Natural killer cell treated with Interleukin-12 subunit alpha and Interleukin-12 subunit beta and Interleukin-15 and Interleukin-18, amount 100 ng/mL, for 72 hours (primary cell): ENCODE measurements at regions not wholly inside any gene's neighbourhood (a gene's known extent, or its start where the extent isn't known, plus 50 kb on each side); places are given as distances from the start of the nearest gene placed in this dataset.
"Not testable (repeated sequence)": the region's sequence is repeated elsewhere in the genome, so short reads cannot be mapped to it uniquely, and the experiment has no call there.

Source experiments
- ATAC-seq, 2 donors: fragments of 150-1000 bp; cut with Tn5 transposase in 1 of 2; sonication (Bioruptor Pico), chemical (Tn5 transposase) in 1 of 2; 2 replicates each; pipeline ENCODE4 v1.10.0; 2021
- DNase-seq: peaks from one replicate; pipeline ENCODE4 v3.0.0; 2022; ENCODE audit warnings: low spot score
- H3K27ac Mint-ChIP-seq, 2 donors: 1 replicate in 1 of 2; 2 replicates in 1 of 2; pipeline ENCODE4 v1.8.0; 2022; ENCODE audit warnings: mixed read lengths in 2 of 2, mild to moderate bottlenecking in 1 of 2, moderate library complexity in 1 of 2
- H3K27me3 Mint-ChIP-seq, 2 donors: 1 replicate in 1 of 2; 2 replicates in 1 of 2; pipeline ENCODE4 v1.8.0; 2022; ENCODE audit warnings: mixed read lengths in 2 of 2
- H3K36me3 Mint-ChIP-seq: one replicate; pipeline ENCODE4 v1.8.0; 2022; ENCODE audit warnings: mixed read lengths
- H3K4me1 Mint-ChIP-seq, 2 donors: 1 replicate in 1 of 2; 2 replicates in 1 of 2; pipeline ENCODE4 v1.8.0; 2022; ENCODE audit warnings: low read depth in 2 of 2, mixed read lengths in 2 of 2, mild to moderate bottlenecking in 1 of 2
- H3K4me3 Mint-ChIP-seq: one replicate; pipeline ENCODE4 v1.8.0; 2022; ENCODE audit warnings: mixed read lengths
- H3K9me3 Mint-ChIP-seq: 2 replicates; pipeline ENCODE4 v1.8.0; 2022; ENCODE audit warnings: mixed read lengths

DNA sequence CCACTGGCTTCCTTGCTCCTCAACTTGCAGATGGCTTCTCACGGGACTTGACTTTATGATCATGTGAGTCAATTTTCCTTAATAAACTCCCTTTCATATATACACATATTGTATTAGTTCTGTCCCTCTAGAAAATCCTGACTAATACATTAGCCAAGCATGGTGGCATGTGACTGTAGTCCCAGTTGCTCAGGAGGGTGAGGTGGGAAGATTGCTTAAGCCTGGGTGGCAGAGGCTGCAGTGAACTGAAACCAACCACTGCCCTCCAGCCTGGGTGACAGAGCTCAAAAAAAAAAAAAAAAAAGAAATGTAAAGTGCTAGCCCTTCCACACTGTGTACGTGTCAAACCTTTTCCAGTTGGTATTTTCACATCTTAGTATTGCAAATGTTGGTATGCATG lies 857.0 kb downstream of the LTN1 start:
- DNase-seq, result no peak
- no peak overlapping the region for H3K4me3 Mint-ChIP-seq
- no peaks in the 10 kb centered on the region for H3K27me3 Mint-ChIP-seq
- H3K36me3 Mint-ChIP-seq, result no peaks in the 10 kb centered on the region
- no peak overlapping the region for H3K27ac Mint-ChIP-seq
- peaks cover 10% of the 10 kb centered on the region for H3K9me3 Mint-ChIP-seq
- H3K4me1 Mint-ChIP-seq, result no peaks in the 10 kb centered on the region
- no peak for ATAC-seq

DNA sequence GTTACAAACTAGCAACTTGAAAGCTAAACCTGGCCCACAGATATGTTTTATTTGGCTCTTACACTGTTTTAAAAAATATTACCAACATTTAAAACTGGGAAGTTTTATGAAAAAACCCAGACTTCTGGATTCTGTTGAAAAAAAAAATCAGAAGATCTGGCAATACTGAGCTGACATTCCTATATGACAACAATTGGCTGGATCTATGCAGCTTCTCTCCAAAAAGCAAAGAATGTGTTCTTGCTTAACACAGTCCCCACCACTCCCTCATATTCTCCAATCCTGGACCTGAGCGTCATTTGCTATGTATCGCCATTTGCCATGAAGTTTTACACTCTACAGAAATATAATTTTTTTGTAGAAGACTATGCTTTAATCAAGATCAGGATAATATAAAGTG lies 859.6 kb downstream of the LTN1 start:
- peaks cover 7% of the 10 kb centered on the region for H3K9me3 Mint-ChIP-seq
- H3K27ac Mint-ChIP-seq, result no peak overlapping the region
- no peaks in the 10 kb centered on the region for H3K36me3 Mint-ChIP-seq
- DNase-seq (no peak), ATAC-seq (no peak)
- H3K4me3 Mint-ChIP-seq, result no peak overlapping the region
- H3K27me3 Mint-ChIP-seq, result no peaks in the 10 kb centered on the region
- no peaks in the 10 kb centered on the region for H3K4me1 Mint-ChIP-seq

DNA sequence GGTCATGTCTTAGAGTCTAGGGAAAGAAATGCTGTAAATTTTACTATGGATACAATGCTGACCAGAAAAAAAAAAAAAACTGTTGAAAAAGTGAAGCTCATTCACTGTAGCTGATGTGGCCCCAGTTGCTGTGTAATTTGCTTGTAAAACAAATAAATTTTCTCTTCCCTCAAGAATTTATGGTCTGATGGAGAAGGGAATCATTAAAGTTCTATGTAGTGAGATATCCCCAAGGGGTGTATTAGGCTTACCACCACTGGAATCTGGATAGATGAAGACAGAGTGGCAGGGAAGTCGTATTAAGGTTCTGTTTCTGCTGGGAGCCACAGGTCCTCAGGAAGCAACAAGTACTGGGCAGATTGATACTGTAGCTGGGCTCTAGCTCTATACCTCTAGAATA lies 860.0 kb downstream of the LTN1 start:
- Mint-ChIP-seq H3K36me3 (no peaks in the 10 kb centered on the region), H3K4me1 (no peaks in the 10 kb centered on the region), H3K4me3 (no peak overlapping the region), H3K9me3 (peaks cover 7% of the 10 kb centered on the region), H3K27me3 (no peaks in the 10 kb centered on the region), H3K27ac (no peak overlapping the region)
- DNase-seq, result no peak
- no peak for ATAC-seq

DNA sequence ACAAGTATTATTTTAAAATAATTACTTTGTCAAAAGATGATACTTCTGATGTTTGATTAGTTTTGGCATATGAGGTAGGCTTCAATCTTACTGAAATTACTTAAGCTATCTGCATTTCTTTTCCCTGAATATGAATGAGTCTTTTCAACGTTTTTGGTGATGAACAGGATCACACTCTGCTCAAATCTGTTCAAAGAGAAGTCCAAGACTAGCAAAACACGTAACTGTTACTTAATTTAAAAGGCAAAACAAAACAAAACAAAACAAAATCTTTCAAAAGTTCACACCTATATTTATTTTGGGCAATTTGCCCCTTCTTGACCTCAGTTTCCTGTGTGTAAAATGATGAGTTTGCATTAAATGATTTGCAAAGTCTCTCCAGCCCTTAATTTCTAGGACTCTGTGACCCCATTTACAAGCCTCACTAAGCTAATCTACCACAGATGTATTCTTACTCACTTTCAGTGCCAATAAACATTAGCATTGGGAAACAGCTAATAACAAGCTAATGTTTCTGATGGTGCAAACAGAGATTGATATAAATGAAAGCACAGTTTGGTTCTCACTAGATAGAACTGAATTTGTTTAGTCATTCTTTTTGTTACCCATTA lies 865.4 kb downstream of the LTN1 start:
- Mint-ChIP-seq H3K4me1 (no peaks in the 10 kb centered on the region), H3K36me3 (no peaks in the 10 kb centered on the region), H3K9me3 (peaks cover 3% of the 10 kb centered on the region), H3K27ac (no peak overlapping the region), H3K4me3 (no peak overlapping the region), H3K27me3 (no peaks in the 10 kb centered on the region)
- ATAC-seq, result no peak
- no peak for DNase-seq

DNA sequence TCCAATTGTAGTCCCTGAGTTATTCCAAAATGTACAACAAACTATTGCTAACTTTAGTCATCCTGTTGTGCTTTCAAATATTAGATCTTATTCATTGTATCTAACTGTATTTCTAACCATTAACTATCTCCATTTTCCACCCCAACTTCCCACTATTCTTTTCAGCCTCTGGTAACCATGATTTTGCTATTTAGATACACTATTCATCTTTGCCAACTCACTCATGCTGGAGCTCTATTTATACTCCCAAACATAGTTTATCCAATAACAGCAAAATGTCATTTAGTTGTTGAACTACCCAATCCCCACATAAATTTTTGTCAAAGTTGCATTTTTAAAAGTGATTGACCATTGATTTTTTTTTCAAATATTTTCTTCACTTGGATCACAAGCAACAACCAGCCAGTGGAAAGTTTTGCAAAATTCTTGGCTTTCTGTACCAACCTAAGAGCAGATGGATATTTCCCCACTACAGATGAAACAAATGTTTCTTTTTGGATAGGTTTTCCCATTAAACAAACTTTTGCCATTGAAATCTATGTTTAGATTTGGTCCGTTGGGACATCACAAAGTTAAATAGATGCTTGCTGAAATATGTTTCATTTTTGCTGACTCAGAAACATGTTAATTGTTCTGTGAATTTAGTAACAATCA lies 866.0 kb downstream of the LTN1 start:
- H3K4me3 Mint-ChIP-seq, result no peak overlapping the region
- H3K4me1 Mint-ChIP-seq, result no peaks in the 10 kb centered on the region
- H3K27ac Mint-ChIP-seq, result no peak overlapping the region
- ATAC-seq, result no peak
- no peaks in the 10 kb centered on the region for H3K27me3 Mint-ChIP-seq
- no peak for DNase-seq
- no peaks in the 10 kb centered on the region for H3K9me3 Mint-ChIP-seq
- no peaks in the 10 kb centered on the region for H3K36me3 Mint-ChIP-seq

DNA sequence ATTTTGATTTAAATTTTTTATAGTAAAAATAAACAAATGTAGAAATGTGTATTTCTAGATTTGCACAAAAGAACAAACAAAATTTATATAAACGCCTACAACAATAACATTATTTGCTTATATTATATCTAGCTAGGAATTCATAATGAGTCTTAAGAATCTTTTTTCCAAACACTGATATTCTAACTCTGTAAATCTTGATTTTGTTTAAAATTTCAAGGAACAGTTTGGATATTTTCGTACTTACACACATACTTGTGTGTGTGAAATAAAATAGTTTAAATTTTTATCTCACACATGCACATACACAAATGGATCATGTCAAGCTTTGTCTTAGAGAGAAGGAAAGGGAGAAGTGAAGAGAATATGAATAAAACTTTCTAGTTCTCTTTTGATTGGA lies 868.1 kb downstream of the LTN1 start:
- Mint-ChIP-seq H3K9me3 (no peaks in the 10 kb centered on the region), H3K27me3 (no peaks in the 10 kb centered on the region), H3K36me3 (no peaks in the 10 kb centered on the region), H3K27ac (no peak overlapping the region), H3K4me3 (no peak overlapping the region), H3K4me1 (no peaks in the 10 kb centered on the region)
- no peak for DNase-seq
- ATAC-seq, result no peak

DNA sequence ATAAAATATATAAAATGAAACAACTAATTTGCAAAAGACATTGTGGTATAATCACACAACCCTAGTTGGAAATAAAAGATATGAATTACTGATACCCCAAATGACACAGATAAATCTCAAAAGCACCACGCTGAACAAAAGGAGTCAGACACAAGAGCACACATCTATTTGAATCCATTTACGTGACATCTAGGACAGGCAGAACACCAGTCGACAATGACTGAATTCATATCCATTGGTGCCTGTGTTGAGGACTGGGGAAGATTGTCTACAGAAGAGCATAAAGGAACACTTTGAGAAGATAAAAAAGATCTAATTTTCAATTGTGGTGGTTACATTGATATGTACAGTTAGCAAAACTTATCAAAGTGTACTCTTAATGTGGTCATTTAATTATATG lies 874.1 kb downstream of the LTN1 start:
- no peak overlapping the region for H3K4me3 Mint-ChIP-seq
- no peak for ATAC-seq
- no peak for DNase-seq
- H3K36me3 Mint-ChIP-seq, result peaks cover 5% of the 10 kb centered on the region
- peaks cover 2% of the 10 kb centered on the region for H3K9me3 Mint-ChIP-seq
- no peak overlapping the region for H3K27ac Mint-ChIP-seq
- H3K4me1 Mint-ChIP-seq, result no peaks in the 10 kb centered on the region
- H3K27me3 Mint-ChIP-seq, result no peaks in the 10 kb centered on the region

DNA sequence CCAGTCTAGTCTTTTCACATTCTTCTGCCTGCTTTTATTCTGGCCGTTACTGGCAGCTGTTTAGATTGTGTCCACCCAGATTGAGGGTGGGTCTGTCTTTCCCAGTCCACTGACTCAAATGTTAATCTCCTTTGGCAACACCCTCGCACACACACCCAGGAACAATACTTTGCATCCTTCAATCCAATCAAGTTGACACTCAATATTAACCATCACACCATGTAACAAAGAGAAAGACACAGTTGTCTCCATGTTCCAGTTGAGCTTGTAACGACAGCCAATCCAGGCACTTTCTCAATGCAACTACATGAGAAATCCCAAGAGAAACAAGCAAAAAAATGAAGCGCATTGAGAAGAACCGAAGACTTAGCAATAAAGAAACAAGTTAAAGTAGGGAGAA lies 877.7 kb downstream of the LTN1 start:
- not testable (repeated sequence) for H3K4me3 Mint-ChIP-seq, H3K9me3 Mint-ChIP-seq, DNase-seq, H3K27ac Mint-ChIP-seq, ATAC-seq, H3K36me3 Mint-ChIP-seq, H3K27me3 Mint-ChIP-seq, H3K4me1 Mint-ChIP-seq

DNA sequence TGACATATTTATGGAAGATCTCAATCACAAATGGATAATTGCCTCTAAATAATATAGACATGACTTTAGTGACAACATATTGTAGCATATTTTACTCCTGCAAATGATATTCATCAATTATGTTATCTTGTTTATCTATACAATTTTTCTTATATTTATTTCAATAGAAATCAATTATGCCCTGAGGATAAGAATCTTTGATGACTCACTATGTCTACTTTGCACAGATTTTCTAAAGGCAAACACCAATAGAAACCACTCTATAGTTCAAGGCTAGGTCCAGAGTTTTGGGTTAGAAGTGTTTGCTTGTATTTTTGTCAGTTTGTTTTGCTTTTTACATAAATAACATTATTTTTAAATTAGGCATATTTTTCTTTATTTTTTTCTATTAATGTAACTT lies 879.0 kb downstream of the LTN1 start:
- DNase-seq (no peak), ATAC-seq (no peak)
- no peaks in the 10 kb centered on the region for H3K4me1 Mint-ChIP-seq
- H3K36me3 Mint-ChIP-seq, result peaks cover 5% of the 10 kb centered on the region
- peaks cover 2% of the 10 kb centered on the region for H3K9me3 Mint-ChIP-seq
- no peak overlapping the region for H3K4me3 Mint-ChIP-seq
- H3K27ac Mint-ChIP-seq, result no peak overlapping the region
- H3K27me3 Mint-ChIP-seq, result no peaks in the 10 kb centered on the region

DNA sequence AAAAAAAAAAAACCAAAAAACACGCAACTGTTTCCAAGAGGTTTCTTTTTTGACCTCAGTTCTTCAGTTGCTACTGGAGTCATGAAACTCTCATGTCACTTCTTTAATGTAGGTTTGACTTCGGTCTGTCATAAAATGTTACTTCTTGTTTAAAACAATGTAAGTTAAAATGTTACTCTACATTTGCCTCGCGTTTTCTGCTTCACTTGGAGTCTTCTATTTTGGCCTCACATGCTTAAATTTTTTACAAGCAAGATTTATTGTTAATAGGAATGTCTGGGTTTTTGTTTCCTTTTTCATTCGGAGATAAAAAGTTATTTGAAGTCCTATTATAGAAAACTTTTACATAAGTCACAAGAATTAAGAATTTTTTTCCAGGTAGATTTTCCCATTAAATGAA lies 880.2 kb downstream of the LTN1 start:
- H3K36me3 Mint-ChIP-seq, result no peaks in the 10 kb centered on the region
- no peaks in the 10 kb centered on the region for H3K27me3 Mint-ChIP-seq
- no peak for DNase-seq
- no peaks in the 10 kb centered on the region for H3K4me1 Mint-ChIP-seq
- no peak overlapping the region for H3K4me3 Mint-ChIP-seq
- no peak for ATAC-seq
- no peak overlapping the region for H3K27ac Mint-ChIP-seq
- H3K9me3 Mint-ChIP-seq, result no peaks in the 10 kb centered on the region

DNA sequence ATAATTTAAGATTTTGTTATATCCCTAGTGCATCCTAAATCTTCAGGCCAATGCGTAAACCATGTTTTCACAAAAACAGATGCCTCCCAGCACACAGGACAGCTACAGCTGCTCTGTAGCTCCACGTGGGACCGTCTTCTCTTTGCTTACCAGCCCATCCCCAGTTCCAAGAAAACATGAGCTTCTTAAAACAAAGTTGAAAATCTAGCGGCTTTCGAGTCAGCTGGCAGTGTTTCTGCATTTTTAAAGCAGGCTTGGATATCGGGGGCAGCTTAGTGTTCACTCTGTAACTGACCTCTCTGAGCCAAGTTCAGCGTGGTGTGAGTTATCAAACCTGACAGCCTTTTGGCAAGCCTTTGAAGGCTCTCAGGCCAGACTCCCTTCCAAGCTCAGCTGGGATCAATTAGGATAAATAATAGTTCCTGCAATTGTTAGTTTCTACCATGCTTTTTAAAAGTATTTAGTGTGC lies 881.5 kb downstream of the LTN1 start:
- Mint-ChIP-seq H3K4me3 (no peak overlapping the region), H3K27me3 (no peaks in the 10 kb centered on the region), H3K27ac (no peak overlapping the region), H3K36me3 (no peaks in the 10 kb centered on the region), H3K9me3 (no peaks in the 10 kb centered on the region), H3K4me1 (no peaks in the 10 kb centered on the region)
- ATAC-seq (no peak), DNase-seq (no peak)

DNA sequence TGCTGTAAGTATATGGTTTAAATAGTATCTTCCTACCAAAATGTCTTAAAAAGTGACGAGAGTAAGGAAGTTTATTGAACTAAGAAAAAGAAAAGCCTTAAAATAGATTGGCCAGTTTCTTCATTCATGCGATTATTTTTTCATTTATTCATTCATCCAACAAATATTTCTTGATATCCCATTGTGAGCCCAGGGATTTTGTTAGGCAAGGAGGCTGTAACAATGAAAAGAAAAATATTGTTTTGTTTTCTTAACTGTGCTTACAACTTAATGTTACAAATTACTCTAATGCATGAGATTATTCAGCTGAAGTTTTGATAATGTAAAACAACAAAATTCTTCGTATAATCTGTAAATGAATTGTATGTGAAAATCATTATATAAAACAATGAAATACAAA lies 882.0 kb downstream of the LTN1 start:
- no peak overlapping the region for H3K27ac Mint-ChIP-seq
- ATAC-seq (no peak), DNase-seq (no peak)
- H3K36me3 Mint-ChIP-seq, result no peaks in the 10 kb centered on the region
- H3K4me3 Mint-ChIP-seq, result no peak overlapping the region
- no peaks in the 10 kb centered on the region for H3K27me3 Mint-ChIP-seq
- H3K4me1 Mint-ChIP-seq, result no peaks in the 10 kb centered on the region
- no peaks in the 10 kb centered on the region for H3K9me3 Mint-ChIP-seq

DNA sequence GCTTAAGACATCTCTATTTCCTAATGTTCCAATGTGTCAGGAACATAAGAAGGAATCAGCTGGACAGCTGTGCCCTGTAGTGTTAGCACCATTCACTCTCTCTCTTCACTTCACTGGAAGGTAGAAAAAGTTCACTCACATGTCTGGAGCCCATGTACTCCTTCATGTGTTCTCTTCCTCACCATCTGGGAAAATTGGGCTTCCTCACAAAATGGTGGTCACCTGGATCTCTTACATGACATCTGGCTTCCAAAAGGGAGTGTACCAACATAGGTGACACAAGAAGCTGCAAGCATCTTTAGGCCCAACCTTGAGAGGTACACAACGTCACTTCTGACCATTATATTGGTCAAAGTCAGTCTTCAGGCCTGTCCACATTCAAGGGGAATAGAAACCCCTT lies 882.6 kb downstream of the LTN1 start:
- no peak for ATAC-seq
- no peaks in the 10 kb centered on the region for H3K36me3 Mint-ChIP-seq
- DNase-seq, result no peak
- H3K27me3 Mint-ChIP-seq, result no peaks in the 10 kb centered on the region
- H3K27ac Mint-ChIP-seq, result no peak overlapping the region
- no peaks in the 10 kb centered on the region for H3K4me1 Mint-ChIP-seq
- H3K9me3 Mint-ChIP-seq, result no peaks in the 10 kb centered on the region
- no peak overlapping the region for H3K4me3 Mint-ChIP-seq

DNA sequence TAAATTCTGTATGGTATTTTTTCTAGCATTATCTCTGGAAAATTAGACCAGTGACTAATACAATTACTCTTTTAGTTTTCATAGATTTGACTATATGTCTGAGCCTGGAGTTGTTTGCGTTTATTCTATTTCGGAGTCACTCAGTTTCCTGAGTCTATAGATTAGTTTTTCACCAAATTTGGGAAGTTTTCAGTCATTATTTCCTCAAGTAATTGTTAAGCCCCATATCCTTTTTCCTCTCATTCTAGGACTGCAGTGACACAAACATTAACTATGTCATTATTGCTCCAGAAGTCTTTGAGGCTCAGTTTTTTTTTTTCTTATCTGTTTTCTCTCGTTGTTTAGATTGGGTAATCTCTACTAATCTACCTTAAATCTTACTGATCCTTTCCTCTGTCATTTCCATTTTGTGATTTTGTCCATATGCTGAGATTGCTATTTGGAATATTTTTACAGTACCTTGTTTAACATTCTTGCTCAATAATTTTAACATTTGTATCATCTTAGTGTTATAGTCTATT lies 886.2 kb downstream of the LTN1 start:
- ATAC-seq, result no peak
- Mint-ChIP-seq H3K36me3 (no peaks in the 10 kb centered on the region), H3K9me3 (no peaks in the 10 kb centered on the region), H3K27me3 (no peaks in the 10 kb centered on the region), H3K4me3 (no peak overlapping the region), H3K27ac (no peak overlapping the region), H3K4me1 (no peaks in the 10 kb centered on the region)
- no peak for DNase-seq

DNA sequence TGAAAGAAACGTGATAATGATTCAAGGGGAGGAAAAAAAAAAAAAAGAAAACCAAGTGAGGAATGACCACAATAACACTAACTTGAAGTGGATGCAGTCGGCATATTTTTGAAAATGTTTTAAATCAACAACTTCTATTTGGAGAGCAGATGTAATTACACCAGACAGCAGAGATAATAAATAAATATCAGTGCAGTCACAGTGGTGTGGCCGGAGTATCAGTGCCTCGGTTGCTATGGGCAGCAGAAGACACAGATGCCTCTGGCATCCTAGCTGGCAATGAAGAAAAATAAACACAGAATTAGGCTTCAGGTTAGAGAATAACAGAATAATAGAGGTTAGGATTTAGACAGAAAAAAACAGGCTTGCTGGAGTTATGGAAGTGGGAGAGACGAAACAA lies 888.3 kb downstream of the LTN1 start:
- no peaks in the 10 kb centered on the region for H3K4me1 Mint-ChIP-seq
- ATAC-seq (no peak), DNase-seq (no peak)
- H3K27me3 Mint-ChIP-seq, result no peaks in the 10 kb centered on the region
- H3K27ac Mint-ChIP-seq, result no peak overlapping the region
- no peaks in the 10 kb centered on the region for H3K9me3 Mint-ChIP-seq
- H3K36me3 Mint-ChIP-seq, result no peaks in the 10 kb centered on the region
- H3K4me3 Mint-ChIP-seq, result no peak overlapping the region
